Skeletal muscle tissue (tissue), 3 donors: ENCODE measurements at regions not wholly inside any gene's neighbourhood (a gene's known extent, or its start where the extent isn't known, plus 50 kb on each side); places are given as distances from the start of the nearest gene placed in this dataset.
"Not testable (repeated sequence)": the region's sequence is repeated elsewhere in the genome, so short reads cannot be mapped to it uniquely, and the experiment has no call there.

Experiments
- H3K27ac ChIP-seq: one replicate; pipeline ENCODE4 v1.7.0; 2013; ENCODE audit warnings: mild to moderate bottlenecking, low read depth, low read length, inconsistent platforms
- H3K27me3 ChIP-seq, 3 donors: one replicate each; pipeline ENCODE4 v1.7.0; 2013; ENCODE audit warnings: low read length in 3 of 3; ENCODE audit not compliant: control insufficient read depth in 3 of 3, insufficient read depth in 3 of 3
- H3K36me3 ChIP-seq, 3 donors: one replicate each; pipeline ENCODE4 v1.7.0; 2013; ENCODE audit warnings: low read length in 3 of 3; ENCODE audit not compliant: control insufficient read depth in 3 of 3, insufficient read depth in 3 of 3
- H3K4me1 ChIP-seq, 3 donors: one replicate each; pipeline ENCODE4 v1.7.0; 2013; ENCODE audit warnings: low read length in 3 of 3, mild to moderate bottlenecking in 3 of 3; ENCODE audit not compliant: control insufficient read depth in 3 of 3, insufficient read depth in 3 of 3
- H3K4me3 ChIP-seq, 3 donors: one replicate each; pipeline ENCODE4 v1.7.0; 2013; ENCODE audit warnings: low read length in 3 of 3
- H3K9ac ChIP-seq, 3 donors: one replicate each; pipeline ENCODE4 v1.7.0; 2013; ENCODE audit warnings: low read length in 3 of 3, mild to moderate bottlenecking in 3 of 3, moderate library complexity in 2 of 3, low read depth in 1 of 3
- H3K9me3 ChIP-seq, 3 donors: one replicate each; pipeline ENCODE4 v1.7.0; 2013; ENCODE audit warnings: low read length in 3 of 3; ENCODE audit not compliant: control insufficient read depth in 3 of 3
- donor health status: Osteomylitis.

DNA sequence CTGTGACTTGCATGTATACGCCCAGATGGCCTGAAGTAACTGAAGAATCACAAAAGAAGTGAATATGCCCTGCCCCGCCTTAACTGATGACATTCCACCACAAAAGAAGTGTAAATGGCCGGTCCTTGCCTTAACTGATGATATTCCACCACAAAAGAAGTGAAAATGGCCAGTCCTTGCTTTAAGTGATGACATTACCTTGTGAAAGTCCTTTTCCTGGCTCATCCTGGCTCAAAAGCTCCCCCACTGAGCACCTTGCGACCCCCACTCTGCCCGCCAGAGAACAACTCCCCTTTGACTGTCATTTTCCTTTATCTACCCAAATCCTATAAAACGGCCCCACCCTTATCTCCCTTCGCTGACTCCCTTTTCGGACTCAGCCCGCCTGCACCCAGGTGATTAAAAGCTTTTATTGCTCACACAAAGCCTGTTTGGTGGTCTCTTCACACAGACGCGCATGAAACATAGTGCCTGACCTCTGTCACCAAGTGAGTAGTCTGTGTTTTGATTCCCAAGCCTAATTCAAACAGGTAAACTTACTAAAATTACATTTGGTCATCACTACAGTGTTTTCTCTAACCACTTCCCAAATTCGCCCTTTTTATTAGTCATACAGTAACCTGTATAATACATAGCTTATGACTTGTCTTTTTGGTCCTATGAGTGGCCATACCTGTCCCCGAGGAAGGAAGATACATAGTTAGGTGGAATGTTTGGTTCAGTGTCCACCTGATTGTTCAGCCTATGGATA lies 140.7 kb upstream of the PROK2 start:
- H3K27me3 ChIP-seq, H3K36me3 ChIP-seq, H3K4me3 ChIP-seq, H3K9ac ChIP-seq, H3K27ac ChIP-seq, H3K4me1 ChIP-seq, H3K9me3 ChIP-seq: not testable (repeated sequence)

DNA sequence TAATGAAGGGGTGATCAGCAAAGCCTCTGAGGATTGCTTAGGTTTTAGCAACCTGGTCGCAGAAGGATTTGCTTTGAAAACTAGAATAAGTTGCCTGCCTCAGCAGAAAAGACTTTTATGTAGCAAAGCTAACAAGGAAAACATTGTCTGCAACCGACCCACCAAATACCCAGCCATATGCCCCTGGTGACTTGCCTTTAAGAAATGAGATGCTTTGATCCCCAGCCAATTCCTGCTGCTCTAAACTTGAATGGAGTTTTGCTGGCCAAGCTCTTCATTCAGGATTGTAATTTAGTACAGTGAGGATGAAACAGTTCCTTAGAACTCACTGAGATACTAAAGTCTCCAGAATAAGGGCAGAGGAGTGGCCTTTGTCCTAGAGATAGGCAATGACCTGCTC lies 139.8 kb upstream of the PROK2 start:
- H3K4me3 ChIP-seq = no peak overlapping the region
- no peak overlapping the region for H3K9ac ChIP-seq
- H3K4me1 ChIP-seq = no peaks in the 10 kb centered on the region
- no peaks in the 10 kb centered on the region for H3K36me3 ChIP-seq
- peaks cover 0 to 13% (median 6%) of the 10 kb centered on the region in 3 donors for H3K27me3 ChIP-seq
- no peak overlapping the region for H3K27ac ChIP-seq
- H3K9me3 ChIP-seq = no peaks in the 10 kb centered on the region

DNA sequence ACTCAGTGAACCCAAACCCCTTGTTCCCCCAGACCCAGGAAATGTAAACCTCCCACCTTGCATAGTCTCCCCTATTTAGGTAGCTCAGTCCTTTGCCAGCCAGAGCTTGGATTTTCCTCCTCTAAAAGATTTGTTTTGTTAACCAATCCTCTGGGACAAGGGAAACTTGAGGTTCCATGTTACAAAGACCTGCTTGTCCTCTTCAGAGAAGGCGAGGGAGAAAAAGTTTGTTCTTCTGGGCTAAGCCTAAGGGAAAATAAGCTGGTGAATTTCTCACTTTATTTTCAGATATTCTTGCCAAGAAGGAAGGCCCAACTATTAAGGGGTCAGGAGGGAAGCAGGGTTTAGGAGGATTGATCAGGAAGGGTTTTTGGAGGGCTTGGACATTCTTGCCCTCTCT lies 136.1 kb upstream of the PROK2 start:
- Histone ChIP-seq H3K4me1 (no peaks in the 10 kb centered on the region), H3K4me3 (no peak overlapping the region), H3K9ac (no peak overlapping the region), H3K36me3 (no peaks in the 10 kb centered on the region), H3K27ac (no peak overlapping the region), H3K9me3 (no peaks in the 10 kb centered on the region), H3K27me3 (peaks cover 5 to 13% (median 6%) of the 10 kb centered on the region in 3 donors)

DNA sequence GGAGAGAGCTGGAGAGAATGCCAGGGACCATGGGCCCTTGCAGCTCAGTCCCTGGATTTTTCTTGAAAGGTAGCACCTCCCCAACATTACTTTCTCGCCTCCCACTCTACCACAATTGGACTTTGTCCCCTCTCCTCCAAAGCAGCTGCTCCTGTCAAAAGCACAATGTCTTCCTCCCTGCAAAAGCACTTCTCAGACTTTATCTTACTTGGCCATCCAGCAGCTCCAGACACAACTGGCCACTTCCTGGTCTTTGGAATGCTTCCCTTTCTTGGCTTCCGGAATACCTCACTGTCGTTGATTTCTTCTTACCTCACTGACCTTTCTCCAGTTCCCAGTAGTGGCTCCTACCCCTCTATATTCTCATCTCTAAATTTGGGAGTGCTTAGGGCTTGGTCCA lies 134.6 kb upstream of the PROK2 start:
- Histone ChIP-seq H3K9me3 (no peaks in the 10 kb centered on the region), H3K27ac (no peak overlapping the region), H3K36me3 (no peaks in the 10 kb centered on the region), H3K4me3 (no peak overlapping the region), H3K27me3 (peaks cover 5 to 13% (median 6%) of the 10 kb centered on the region in 3 donors), H3K4me1 (no peaks in the 10 kb centered on the region), H3K9ac (no peak overlapping the region)

DNA sequence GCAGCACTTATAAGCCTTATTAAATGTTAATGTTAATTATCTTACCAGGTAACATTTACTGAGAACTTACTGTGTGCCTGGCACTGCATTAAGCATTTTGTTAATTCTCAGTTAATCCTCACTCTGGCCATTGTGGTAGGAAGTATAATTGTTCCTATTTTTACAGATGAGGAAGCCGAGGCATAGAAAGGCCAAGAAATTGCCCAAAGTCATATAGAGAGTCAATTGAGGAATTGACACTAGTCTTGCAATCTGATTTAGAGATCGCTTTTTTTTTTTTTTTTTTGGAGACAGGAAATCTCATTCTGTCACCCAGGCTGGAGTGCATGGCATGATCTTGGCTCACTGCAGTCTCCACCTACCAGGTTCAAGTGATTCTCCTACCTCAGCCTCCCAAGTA lies 132.6 kb upstream of the PROK2 start:
- no peak overlapping the region for H3K4me3 ChIP-seq
- no peaks in the 10 kb centered on the region for H3K36me3 ChIP-seq
- no peaks in the 10 kb centered on the region for H3K4me1 ChIP-seq
- H3K9ac ChIP-seq = no peak overlapping the region
- H3K9me3 ChIP-seq = no peaks in the 10 kb centered on the region
- no peak overlapping the region for H3K27ac ChIP-seq
- H3K27me3 ChIP-seq = peaks cover 5 to 11% (median 6%) of the 10 kb centered on the region in 3 donors

DNA sequence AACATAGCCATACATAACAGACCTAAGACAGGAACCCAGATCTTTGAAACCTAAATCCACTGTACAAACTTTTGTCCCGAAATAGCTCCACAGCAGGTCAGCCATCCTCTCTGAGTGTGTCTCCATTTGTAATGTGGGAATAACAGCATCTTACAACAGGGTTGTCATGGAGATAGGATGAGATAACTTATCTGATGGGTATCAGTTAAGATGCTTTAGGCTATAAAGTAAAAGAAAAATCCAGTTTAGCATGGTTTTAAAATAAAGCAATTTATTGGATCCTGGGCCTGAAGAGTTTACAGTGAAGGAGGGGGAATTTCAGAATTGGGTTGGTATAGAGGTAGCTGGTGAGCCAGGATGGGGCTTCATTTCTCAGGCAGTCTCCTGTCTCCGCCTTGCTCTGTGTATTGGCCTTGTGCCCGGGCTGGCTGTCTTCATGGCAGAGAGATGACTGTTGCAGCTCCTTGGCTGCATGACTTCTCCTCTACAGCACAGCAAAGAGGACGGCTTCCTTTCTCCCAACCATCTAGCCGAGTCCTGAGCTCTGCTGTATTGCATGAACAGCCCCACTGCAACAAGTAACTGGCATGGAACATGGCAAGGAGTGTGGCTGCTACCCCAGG lies 131.9 kb upstream of the PROK2 start:
- peaks cover 5 to 11% (median 5%) of the 10 kb centered on the region in 3 donors for H3K27me3 ChIP-seq

DNA sequence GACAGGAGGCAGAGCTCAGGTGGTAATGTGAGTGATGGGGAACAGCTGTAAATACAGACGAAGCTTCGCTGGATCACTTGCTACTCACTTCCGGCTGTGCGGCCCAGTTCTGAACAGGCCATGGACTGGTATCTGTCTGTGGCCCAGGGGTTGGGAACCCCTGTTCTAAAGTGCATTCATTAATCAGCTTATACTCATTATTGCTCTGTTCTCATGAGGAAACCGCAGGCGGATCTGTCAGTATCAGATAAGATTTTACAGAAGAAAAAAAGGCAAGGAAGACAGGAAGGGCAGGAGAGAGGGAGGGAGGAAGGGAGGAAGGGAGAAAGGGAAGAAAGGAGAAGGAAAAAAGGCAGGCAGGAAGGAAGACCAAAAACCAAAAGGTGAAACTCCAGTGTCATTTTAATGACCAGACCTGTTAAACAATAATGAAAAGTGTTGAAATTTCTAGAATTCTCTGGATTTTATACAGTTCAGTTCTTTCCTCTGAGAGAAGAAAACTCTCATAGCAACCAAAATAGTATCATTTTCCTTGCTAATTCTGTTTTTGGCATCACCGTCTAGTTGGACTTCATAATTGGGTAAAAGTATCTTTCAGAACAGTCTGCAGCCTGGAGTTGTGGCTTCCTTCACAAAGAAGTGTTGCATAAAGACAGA lies 128.0 kb upstream of the PROK2 start:
- peaks cover 8 to 19% (median 9%) of the 10 kb centered on the region in 3 donors for H3K27me3 ChIP-seq
- H3K27ac ChIP-seq = no peak overlapping the region
- H3K4me1 ChIP-seq = peaks cover 0 to 2% (median 0%) of the 10 kb centered on the region in 3 donors

More for the DNA sequence above, 131.9 kb upstream of the PROK2 start:
- Histone ChIP-seq H3K9me3 (no peaks in the 10 kb centered on the region), H3K4me3 (no peak overlapping the region), H3K27ac (no peak overlapping the region), H3K4me1 (no peaks in the 10 kb centered on the region), H3K36me3 (no peaks in the 10 kb centered on the region), H3K9ac (no peak overlapping the region)

DNA sequence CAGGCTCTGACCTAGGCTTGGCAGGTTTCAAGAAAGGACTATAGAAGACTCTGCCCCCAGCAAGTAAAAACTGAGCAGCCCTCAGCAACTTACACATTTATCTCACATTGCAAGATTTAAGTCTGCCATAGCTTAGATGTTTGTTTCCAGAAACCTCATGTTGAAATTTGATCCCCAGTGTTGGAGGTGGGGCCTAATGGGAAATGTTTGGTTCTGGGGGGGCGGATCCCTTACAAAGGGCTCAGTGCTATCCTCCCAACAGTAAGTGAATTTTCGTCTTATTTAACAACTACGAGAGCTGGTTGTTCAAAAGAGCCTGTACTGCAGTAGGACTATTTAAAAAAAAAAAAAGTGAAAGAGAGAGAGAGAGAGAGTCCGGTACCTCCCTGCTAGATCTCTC lies 125.2 kb upstream of the PROK2 start:
- Histone ChIP-seq H3K4me1 (peaks cover 2 to 6% (median 5%) of the 10 kb centered on the region in 3 donors), H3K9me3 (no peaks in the 10 kb centered on the region), H3K36me3 (no peaks in the 10 kb centered on the region), H3K9ac (no peak overlapping the region), H3K27me3 (peaks cover 15 to 23% (median 22%) of the 10 kb centered on the region in 3 donors), H3K27ac (no peak overlapping the region), H3K4me3 (no peak overlapping the region)

More for the DNA sequence above, 128.0 kb upstream of the PROK2 start:
- Histone ChIP-seq H3K36me3 (no peaks in the 10 kb centered on the region), H3K4me3 (no peak overlapping the region), H3K9me3 (no peaks in the 10 kb centered on the region), H3K9ac (no peak overlapping the region)

DNA sequence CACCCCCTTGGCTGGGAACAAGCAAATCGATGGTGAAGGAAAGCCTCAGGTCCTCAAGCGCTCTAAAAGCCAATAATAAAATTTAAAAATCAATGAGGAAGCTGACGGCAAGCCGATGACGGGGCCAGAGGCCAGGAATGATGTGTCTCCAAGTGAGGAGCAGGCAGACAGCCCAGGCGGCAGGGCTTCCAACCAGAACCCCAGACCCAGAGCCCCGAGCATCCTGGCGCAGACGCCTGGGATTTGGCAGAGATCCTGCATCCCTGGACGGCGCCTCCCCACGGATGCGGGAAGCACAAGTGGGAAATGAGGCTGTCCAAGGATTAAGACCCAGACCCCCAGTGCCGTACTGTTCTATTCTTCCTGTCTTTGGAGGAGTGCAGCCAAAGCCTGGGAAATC lies 123.0 kb upstream of the PROK2 start:
- Histone ChIP-seq H3K4me3 (no peak overlapping the region), H3K27me3 (peaks cover 15 to 23% (median 22%) of the 10 kb centered on the region in 3 donors)

DNA sequence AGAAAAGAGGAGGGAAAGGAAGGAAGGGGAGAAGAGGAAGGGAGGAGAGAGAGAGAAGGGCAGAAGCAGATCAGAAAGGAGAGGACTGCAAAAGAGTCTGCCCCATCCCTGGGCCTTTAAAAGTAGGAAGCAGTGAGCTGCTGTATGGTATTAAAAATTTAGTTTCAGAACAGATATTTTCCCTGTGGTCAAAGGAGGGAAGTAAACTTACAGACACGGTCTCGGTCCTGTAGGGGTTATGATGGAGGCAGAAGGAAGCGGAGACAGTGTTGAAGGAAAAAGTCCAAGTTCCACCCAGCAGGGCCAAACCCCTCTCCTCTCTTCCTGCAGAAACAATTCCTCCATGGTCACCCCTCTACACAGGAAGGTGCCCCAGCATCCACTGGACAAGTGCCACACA lies 122.0 kb upstream of the PROK2 start:
- Histone ChIP-seq H3K4me1 (peaks cover 2 to 6% (median 5%) of the 10 kb centered on the region in 3 donors), H3K9me3 (no peaks in the 10 kb centered on the region), H3K9ac (no peak overlapping the region), H3K4me3 (no peak overlapping the region), H3K36me3 (no peaks in the 10 kb centered on the region), H3K27ac (no peak overlapping the region), H3K27me3 (peaks cover 15 to 23% (median 22%) of the 10 kb centered on the region in 3 donors)

More for the DNA sequence above, 123.0 kb upstream of the PROK2 start:
- Histone ChIP-seq H3K27ac (no peak overlapping the region), H3K9me3 (no peaks in the 10 kb centered on the region), H3K36me3 (no peaks in the 10 kb centered on the region), H3K9ac (no peak overlapping the region), H3K4me1 (peaks cover 2 to 6% (median 5%) of the 10 kb centered on the region in 3 donors)
